ENCODE measurements at regions not wholly inside any gene's neighbourhood (a gene's known extent, or its start where the extent isn't known, plus 50 kb on each side); places are given as distances from the start of the nearest gene placed in this dataset.
A peak's percentile ranks its signal among the peaks of the same experiment; 100 is the strongest.

DNA sequence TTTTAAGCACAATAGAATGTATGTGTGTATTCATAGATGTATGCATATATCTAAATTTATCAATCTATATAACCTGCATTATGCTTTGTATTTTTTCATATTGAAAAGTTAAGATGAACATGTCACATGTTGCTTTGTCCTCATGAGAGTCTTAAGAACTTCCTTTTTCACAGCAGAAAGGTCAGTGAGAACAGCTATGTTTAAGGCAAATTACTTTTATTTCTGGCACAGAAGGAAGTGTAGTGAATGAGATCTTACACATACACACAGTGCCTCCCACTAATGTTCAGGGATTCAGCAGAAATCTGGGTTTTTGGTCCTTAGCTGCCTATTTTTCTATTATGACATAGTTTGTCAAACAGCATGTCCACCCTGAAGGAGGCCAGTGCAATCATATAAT lies 134.8 kb downstream of the TMEM26 start:
- no peak for DNase-seq (ENCODE audit: low spot score)

GRCh38 chr10:61317706-61318105 lies 135.5 kb downstream of the TMEM26 start:
- DNase-seq (ENCODE audit: low spot score) = no peak

DNA sequence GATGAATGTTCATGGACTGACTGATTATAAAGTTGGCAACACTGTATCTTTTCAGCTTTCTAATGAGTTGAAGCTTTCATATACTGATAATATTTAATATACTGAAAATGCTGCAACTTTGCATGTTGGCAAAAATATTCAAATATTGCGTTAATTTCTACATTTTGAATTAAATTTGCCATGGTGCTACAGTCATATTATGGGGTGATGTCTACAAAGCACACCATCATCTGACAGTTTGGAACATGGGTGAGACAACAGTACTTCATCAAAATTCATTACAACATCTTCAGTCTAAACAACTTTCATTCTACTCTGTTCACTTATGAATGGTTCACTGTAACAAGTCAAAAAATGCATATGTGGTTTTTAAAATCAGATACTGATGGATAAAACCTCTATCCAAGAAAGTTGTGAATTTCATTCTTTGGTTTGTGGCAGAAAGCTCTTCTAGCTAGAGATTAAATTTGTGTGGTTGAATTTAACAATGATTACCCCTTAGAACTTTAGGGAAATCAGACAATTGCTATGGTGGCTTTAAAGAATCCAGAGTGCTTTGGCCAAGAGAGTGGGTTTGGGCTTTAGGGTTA lies 136.4 kb downstream of the TMEM26 start:
- DNase-seq (ENCODE audit: low spot score) = no peak

DNA sequence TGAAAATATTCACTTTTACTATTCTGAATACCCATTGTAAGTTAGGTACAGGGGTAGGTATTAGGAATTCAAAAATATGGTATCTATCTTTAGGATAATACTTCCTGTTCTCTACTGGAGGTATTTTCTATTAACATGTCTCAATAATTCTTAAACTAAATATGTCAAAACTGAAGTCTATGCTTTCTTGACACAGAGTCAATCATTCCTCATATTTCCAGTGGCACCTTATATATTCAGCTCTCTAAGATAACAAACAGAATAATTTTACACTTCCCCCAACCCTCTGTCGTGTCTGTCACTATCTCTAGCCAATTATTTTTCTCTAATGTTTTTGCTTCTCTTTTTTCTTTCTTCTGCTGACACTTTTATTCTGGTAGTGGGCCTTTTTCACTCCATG lies 138.9 kb downstream of the TMEM26 start:
- DNase-seq (ENCODE audit: low spot score) = no peak

- no peak for DNase-seq (ENCODE audit: low spot score)
Measured at GRCh38 chr10:61313460-61313859, 139.7 kb downstream of the TMEM26 start.

GRCh38 chr10:61304746-61305145 lies 148.4 kb downstream of the TMEM26 start:
- no peak for DNase-seq (ENCODE audit: low spot score)

GRCh38 chr10:61302124-61302523 lies 151.1 kb downstream of the TMEM26 start:
- no peak for DNase-seq (ENCODE audit: low spot score)

DNA sequence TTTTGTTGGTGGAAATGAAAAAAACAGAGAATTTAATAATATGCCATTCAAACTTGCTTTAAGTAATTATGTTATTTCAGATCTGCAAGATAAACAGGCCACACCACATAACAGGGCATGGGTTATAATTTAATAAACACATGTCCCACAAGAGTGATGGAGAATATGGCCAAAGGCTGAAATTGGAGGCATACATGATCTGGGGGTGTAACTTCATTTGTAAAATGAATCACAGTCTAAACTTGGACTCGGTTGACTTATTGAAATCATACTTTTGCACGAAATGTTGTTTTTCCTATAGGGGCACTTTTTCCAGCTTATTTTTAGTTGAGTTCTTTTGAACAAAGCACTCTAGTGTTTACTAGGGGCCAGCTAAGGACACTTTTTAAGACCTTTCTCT lies 151.6 kb downstream of the TMEM26 start:
- DNase-seq (ENCODE audit: low spot score) = no peak

DNA sequence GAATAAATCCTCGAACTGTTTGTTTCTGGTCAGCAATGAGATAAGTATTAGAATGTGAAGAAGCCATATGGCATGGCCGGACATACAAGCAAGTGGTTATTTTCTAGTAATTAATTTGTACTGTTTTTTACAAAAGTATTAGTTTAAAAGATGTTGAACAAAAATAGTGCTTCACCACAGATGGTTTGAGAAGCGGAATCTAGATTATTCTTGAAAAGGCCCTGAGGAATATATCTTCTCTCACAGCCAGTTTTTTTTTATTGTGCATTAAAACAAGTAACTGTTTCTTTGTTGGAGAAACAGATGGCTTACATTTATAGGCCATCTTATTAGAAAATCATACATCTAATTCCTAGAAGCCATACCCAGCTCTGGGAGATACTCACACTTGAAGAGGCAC lies 153.3 kb downstream of the TMEM26 start:
- DNase-seq (ENCODE audit: low spot score) = no peak

- DNase-seq (ENCODE audit: low spot score) = no peak
Measured at GRCh38 chr10:61299156-61299555, 154.0 kb downstream of the TMEM26 start.

DNA sequence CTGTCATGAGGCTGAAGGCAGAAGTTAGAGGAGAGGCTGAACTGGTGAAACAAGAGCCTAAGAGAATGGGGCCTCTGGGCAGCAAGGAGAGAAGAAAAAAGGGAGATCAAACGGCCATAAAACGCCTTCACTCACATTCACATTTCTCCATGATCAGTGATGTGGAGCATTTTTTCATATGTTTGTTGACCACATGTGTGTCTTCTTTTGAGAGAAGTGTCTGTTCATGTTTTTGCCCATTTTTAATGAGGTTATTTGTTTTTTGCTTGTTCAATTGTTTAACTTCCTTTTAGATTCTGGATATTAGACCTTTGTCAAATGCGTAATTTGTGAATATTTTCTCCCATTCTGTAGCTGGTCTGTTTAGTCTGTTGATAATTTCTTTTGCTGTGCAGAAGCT lies 155.0 kb downstream of the TMEM26 start:
- DNase-seq (ENCODE audit: low spot score) = no peak

DNA sequence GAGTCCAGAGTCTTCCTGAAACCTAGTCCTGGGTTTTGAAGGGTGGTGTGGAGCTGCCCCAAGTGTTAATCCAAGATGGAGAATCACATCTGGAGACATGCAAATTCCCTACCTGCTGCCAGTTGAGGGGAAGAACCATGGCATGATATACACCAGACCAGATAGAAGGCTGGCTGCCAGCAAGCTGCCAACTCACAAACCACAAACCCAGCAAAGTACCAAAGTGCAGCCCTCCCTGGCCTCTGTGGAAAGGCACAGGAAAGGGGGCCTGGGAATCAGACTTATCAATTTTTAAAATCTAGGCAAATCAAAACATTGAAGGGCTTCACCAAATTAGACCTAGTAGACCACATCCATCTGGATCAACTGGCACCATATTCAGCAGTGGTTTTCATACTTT lies 157.0 kb downstream of the TMEM26 start:
- DNase-seq (ENCODE audit: low spot score) = no peak

DNA sequence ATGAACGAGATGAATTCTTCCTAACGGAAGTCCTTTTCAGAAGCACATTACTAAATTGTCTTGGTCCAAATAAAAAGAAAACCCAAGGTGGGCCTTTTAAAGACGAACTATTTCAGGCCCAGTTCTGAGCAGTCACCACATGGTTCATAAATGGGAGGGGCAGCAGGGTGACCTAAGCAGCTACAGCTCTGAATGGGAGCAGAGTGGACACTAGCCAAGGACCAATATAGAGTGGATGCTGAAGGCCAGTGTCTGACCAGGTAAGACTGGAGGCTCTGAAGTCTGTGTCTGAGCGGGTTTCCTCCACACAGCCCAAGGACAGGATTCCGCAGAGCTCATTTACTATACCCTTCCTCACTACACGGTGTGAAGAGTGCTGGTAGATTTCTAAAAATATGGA lies 159.1 kb downstream of the TMEM26 start:
- DNase-seq (ENCODE audit: low spot score) = no peak

GRCh38 chr10:61289813-61290212 lies 163.4 kb downstream of the TMEM26 start:
- no peak for DNase-seq (ENCODE audit: low spot score)

DNA sequence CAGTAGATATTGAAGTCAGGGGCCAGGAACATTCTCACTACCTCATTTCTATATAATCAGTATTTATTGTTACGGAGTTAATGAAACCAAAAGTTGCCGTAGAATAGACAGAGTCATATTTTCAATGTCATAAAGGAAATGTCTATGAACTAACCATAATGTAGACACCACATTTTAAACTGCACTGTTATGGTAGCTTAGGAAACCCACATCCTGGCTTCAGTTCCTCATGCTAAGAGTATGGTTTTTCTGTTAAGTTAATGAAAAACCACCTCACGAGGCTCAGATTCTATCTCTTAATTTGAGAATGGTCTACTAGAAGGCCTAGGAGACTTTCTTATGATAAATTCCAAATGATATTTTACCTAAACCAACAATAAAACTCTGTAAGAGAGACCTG lies 166.5 kb downstream of the TMEM26 start:
- no peak for DNase-seq (ENCODE audit: low spot score)

DNA sequence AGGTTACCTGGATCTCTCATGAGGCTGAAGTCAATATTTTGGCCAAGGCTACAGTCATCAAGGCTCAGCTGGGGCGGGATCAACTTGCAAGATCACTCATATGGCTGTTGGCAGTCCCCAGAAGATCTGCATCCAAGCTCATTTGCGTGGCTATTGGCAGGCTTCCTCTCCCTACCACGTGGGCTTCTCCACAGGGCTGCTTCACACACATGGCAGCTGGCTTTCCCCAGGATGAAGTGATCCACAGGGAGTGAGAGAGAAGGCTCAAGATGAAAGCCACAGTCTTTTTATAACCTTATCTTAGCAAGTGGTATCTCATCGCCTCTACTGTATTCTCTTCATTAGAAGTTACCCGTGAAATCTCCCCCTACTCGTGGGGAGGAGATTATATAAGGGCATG lies 167.4 kb downstream of the TMEM26 start:
- DNase-seq (ENCODE audit: low spot score) = no peak

DNA sequence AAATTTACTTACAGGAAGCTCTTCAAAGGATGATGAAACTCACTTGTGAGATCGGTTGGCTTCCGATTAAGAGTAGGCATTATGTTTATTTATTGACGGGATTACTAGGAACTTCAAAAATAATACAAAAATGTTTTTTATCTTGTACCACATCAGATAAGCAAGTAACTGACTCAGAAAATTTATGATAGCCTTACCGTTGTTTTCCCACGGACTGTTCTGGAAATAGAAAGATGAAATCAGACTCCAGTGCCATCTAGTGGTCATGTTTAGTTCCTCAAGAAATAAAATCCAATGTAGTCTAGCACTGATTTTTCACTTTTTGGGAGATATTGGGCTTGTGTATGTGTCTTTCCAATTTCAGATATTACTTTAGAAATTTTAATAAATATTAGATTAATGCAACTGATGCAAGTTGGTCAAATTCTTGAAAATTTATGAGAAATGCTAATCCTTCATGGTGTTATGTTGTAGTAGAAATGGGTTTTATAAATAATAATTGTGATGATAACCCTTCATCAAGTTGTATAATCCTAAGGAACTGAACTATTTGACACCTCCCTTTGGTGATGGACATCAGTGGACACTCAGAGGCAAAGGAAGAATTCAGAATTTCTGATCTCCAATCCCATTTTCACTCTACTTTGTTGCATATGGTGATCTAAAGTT lies 168.8 kb downstream of the TMEM26 start:
- DNase-seq (ENCODE audit: low spot score) = peak; percentile 31

- no peak for DNase-seq (ENCODE audit: low spot score)
Measured at GRCh38 chr10:61283481-61284221, 169.5 kb downstream of the TMEM26 start.

- DNase-seq (ENCODE audit: low spot score) = no peak
Measured at GRCh38 chr10:61283066-61283465, 170.1 kb downstream of the TMEM26 start.

GRCh38 chr10:61280303-61280702 lies 172.9 kb downstream of the TMEM26 start:
- DNase-seq (ENCODE audit: low spot score) = no peak

- no peak for DNase-seq (ENCODE audit: low spot score)
Measured at GRCh38 chr10:61279400-61279799, 173.8 kb downstream of the TMEM26 start.

DNA sequence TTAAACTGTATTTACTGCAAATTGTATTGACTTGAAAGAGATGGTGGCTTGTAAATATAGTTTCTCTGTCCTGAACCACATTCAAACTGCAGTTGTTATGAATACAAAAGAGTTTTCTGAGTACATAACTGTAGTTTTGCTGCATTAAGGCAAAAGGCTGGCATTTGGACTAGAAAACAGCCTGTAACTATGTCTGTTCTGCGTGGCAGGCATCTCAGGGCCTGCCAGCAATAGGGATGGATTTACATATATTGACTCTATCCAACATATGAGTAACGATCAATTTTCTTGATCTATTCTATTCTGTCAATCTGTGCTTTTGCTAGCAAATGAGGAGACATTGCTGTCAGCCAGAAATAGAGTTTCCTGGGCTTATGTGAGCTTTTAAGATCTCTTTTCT lies 174.6 kb downstream of the TMEM26 start:
- DNase-seq (ENCODE audit: low spot score) = no peak

DNA sequence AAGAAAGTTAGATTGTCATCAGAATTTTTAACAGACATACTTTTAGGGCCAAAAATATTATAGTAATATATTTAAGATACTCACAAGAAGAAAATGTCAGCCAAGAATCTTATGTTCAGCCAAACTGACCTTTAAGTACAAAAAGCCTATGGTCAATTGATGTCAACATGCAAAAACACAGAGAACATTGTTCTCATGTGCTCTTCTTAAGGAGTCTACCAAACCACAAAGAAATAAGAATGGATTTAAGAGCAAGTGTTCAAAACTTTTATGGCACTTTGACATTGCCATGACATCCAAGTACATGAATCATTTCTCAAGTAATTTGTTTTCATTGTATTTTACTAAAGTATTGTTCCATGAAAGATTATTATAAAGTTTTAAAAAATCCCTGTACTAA lies 180.4 kb downstream of the TMEM26 start:
- no peak for DNase-seq (ENCODE audit: low spot score)

All from hematopoietic multipotent progenitor cell treated with erythropoietin and hydrocortisone succinate and interleukin-3 and kit ligand, for 15 days (in vitro differentiated cells).